IMR-90 (cell line): ENCODE measurements at regions not wholly inside any gene's neighbourhood (a gene's known extent, or its start where the extent isn't known, plus 50 kb on each side); places are given as distances from the start of the nearest gene placed in this dataset.

Source experiments
- ATAC-seq: fragments of 200-7000 bp; cut with Tn5 transposase; 2 replicates; pipeline ENCODE4 v1.9.1; 2020; ENCODE audit warnings: low read depth, mild to moderate bottlenecking, moderate library complexity
- BruUV-seq: library from RNA; stranded (reverse); fragments of 400-500 nt; replicated peaks from 2 replicates; lab custom pipeline; 2021; lab: Mats Ljungman, UMichigan
- CTCF ChIA-PET: fragments of 300-600 bp; formaldehyde crosslinking; extraction: SDS; loops from one replicate; lab custom pipeline; 2021; ENCODE audit warnings: antibody characterized with exemption; lab: Yijun Ruan, JAX
- POLR2A ChIA-PET: fragments of 300-600 bp; sonication (Branson Sonifier 250); formaldehyde crosslinking; loops from one replicate; lab custom pipeline; 2022; ENCODE audit warnings: antibody characterized with exemption; ENCODE audit not compliant: unreplicated experiment; lab: Charles Lee
- DNase-seq: peaks from one replicate; pipeline ENCODE4 v3.0.0; 2013
- H2AFZ ChIP-seq: replicated peaks from 2 replicates; pipeline ENCODE3; 2013; ENCODE audit warnings: low read length, mild to moderate bottlenecking; ENCODE audit not compliant: poor library complexity
- H2AK5ac ChIP-seq: 2 replicates; pipeline ENCODE4 v1.6.1; 2013; ENCODE audit warnings: low read depth, low read length, inconsistent platforms
- H2AK9ac ChIP-seq: replicated peaks from 2 replicates; pipeline ENCODE3; 2013; ENCODE audit warnings: mild to moderate bottlenecking, low read depth, low read length, moderate library complexity; ENCODE audit not compliant: poor library complexity
- H2BK120ac ChIP-seq: 2 replicates; pipeline ENCODE4 v1.6.1; 2013; ENCODE audit warnings: low read depth, low read length, inconsistent platforms
- H2BK15ac ChIP-seq: 3 replicates; pipeline ENCODE4 v1.6.1; 2013; ENCODE audit warnings: low read depth, low read length, inconsistent platforms
- H2BK20ac ChIP-seq: 2 replicates; pipeline ENCODE4 v1.6.1; 2013; ENCODE audit warnings: low read depth, mild to moderate bottlenecking, inconsistent platforms, low read length, moderate library complexity
- H2BK5ac ChIP-seq: 2 replicates; pipeline ENCODE4 v1.6.1; 2013; ENCODE audit warnings: mild to moderate bottlenecking, low read depth, low read length, inconsistent platforms; ENCODE audit not compliant: poor library complexity, severe bottlenecking
- H3K14ac ChIP-seq: replicated peaks from 2 replicates; pipeline ENCODE4 v1.6.1; 2013; ENCODE audit warnings: low read depth, low read length, inconsistent platforms
- H3K18ac ChIP-seq: 2 replicates; pipeline ENCODE4 v1.6.1; 2013; ENCODE audit warnings: low read depth, low read length, control low read depth
- H3K23ac ChIP-seq: 2 replicates; pipeline ENCODE4 v1.6.1; 2013; ENCODE audit warnings: low read depth, low read length, inconsistent platforms
- H3K27ac ChIP-seq: 2 replicates; pipeline ENCODE4 v1.5.1; 2013; ENCODE audit warnings: mild to moderate bottlenecking, control low read depth, low read length; ENCODE audit not compliant: insufficient read depth
- H3K27me3 ChIP-seq: 2 replicates; pipeline ENCODE4 v1.6.1; 2013; ENCODE audit warnings: low read length; ENCODE audit not compliant: control insufficient read depth, insufficient read depth
- H3K36me3 ChIP-seq: 2 replicates; pipeline ENCODE4 v1.6.1; 2013; ENCODE audit warnings: low read length, mixed read lengths; ENCODE audit not compliant: control insufficient read depth, insufficient read depth
- H3K4ac ChIP-seq: 2 replicates; pipeline ENCODE4 v1.6.1; 2013; ENCODE audit warnings: low read depth, low read length, inconsistent platforms
- H3K4me1 ChIP-seq: 2 replicates; pipeline ENCODE4 v1.6.1; 2013; ENCODE audit warnings: low read length, mixed read lengths; ENCODE audit not compliant: control insufficient read depth, insufficient read depth
- H3K4me2 ChIP-seq: 2 replicates; pipeline ENCODE4 v1.6.1; 2013; ENCODE audit warnings: low read depth, mild to moderate bottlenecking, control low read depth, low read length, moderate library complexity
- H3K4me3 ChIP-seq: 2 replicates; pipeline ENCODE4 v1.5.1; 2013; ENCODE audit warnings: low read depth, mild to moderate bottlenecking, control low read depth, low read length, moderate library complexity; ENCODE audit not compliant: insufficient read depth
- H3K56ac ChIP-seq: 2 replicates; pipeline ENCODE4 v1.6.1; 2013; ENCODE audit warnings: low read length, inconsistent platforms; ENCODE audit not compliant: insufficient read depth; ENCODE audit errors: extremely low read depth
- H3K79me1 ChIP-seq, 2 experiments: 2 replicates each; pipeline ENCODE4 v1.6.1; 2013; ENCODE audit warnings: low read length in 2 of 2, inconsistent platforms in 1 of 2, low read depth in 1 of 2
- H3K9ac ChIP-seq: 2 replicates; pipeline ENCODE4 v1.6.1; 2013; ENCODE audit warnings: low read depth, low read length, control low read depth
- H3K9me1 ChIP-seq: 2 replicates; pipeline ENCODE4 v1.6.1; 2013; ENCODE audit warnings: low read length, inconsistent platforms; ENCODE audit not compliant: insufficient read depth
- H3K9me3 ChIP-seq: 2 replicates; pipeline ENCODE4 v1.6.1; 2013; ENCODE audit warnings: low read length; ENCODE audit not compliant: control insufficient read depth, insufficient read depth
- H4K20me1 ChIP-seq: 2 replicates; pipeline ENCODE4 v1.6.1; 2013; ENCODE audit warnings: low read length, inconsistent platforms; ENCODE audit not compliant: insufficient read depth
- H4K5ac ChIP-seq: 2 replicates; pipeline ENCODE4 v1.6.1; 2013; ENCODE audit warnings: mild to moderate bottlenecking, low read depth, low read length, control low read depth
- H4K8ac ChIP-seq, 2 experiments: 2 replicates each; pipeline ENCODE4 v1.6.1; 2013; ENCODE audit warnings: low read depth in 2 of 2, low read length in 2 of 2, control low read depth in 1 of 2, inconsistent platforms in 1 of 2
- H4K91ac ChIP-seq: 2 replicates; pipeline ENCODE4 v1.6.1; 2013; ENCODE audit warnings: low read depth, low read length, inconsistent platforms; ENCODE audit not compliant: insufficient read depth
- BHLHE40 ChIP-seq: fragments of 150-350 bp; IDR thresholded peaks from 2 replicates; pipeline ENCODE4 v1.6.1; 2016; ENCODE audit warnings: mild to moderate bottlenecking, low read depth, low read length
- CEBPB ChIP-seq: IDR thresholded peaks from 2 replicates; pipeline ENCODE4 v1.6.1; 2012; ENCODE audit warnings: low read depth, low read length, improper control_type of control experiment
- CHD1 ChIP-seq: IDR thresholded peaks from 2 replicates; pipeline ENCODE4 v1.6.1; 2012; ENCODE audit warnings: low read depth, low read length, improper control_type of control experiment
- FOS ChIP-seq: fragments of 150-350 bp; IDR thresholded peaks from 2 replicates; pipeline ENCODE4 v1.6.1; 2016; ENCODE audit warnings: low read depth, low read length
- MAFK ChIP-seq: IDR thresholded peaks from 2 replicates; pipeline ENCODE4 v1.6.1; 2012; ENCODE audit warnings: low read depth, low read length, improper control_type of control experiment
- MAZ ChIP-seq: IDR thresholded peaks from 2 replicates; pipeline ENCODE4 v1.6.1; 2012; ENCODE audit warnings: low read depth, mild to moderate bottlenecking, low read length, improper control_type of control experiment, moderate library complexity, borderline replicate concordance
- MXI1 ChIP-seq: IDR thresholded peaks from 2 replicates; pipeline ENCODE4 v1.6.1; 2012; ENCODE audit warnings: low read depth, mild to moderate bottlenecking, low read length, moderate library complexity, borderline replicate concordance
- NFE2L2 ChIP-seq: fragments of 150-350 bp; IDR thresholded peaks from 2 replicates; pipeline ENCODE4 v1.6.1; 2016; ENCODE audit warnings: low read depth, mild to moderate bottlenecking, low read length
- POLR2A ChIP-seq: IDR thresholded peaks from 2 replicates; pipeline ENCODE4 v1.6.1; 2012; ENCODE audit warnings: mild to moderate bottlenecking, low read depth, low read length
- RAD21 ChIP-seq: IDR thresholded peaks from 2 replicates; pipeline ENCODE4 v1.6.1; 2012; ENCODE audit warnings: low read length, improper control_type of control experiment
- RCOR1 ChIP-seq: IDR thresholded peaks from 2 replicates; pipeline ENCODE4 v1.6.1; 2012; ENCODE audit warnings: mild to moderate bottlenecking, low read length, improper control_type of control experiment; ENCODE audit not compliant: insufficient replicate concordance
- RFX5 ChIP-seq: IDR thresholded peaks from 2 replicates; pipeline ENCODE4 v1.8.0; 2012; ENCODE audit warnings: low read depth, mild to moderate bottlenecking, low read length, moderate library complexity
- SMC3 ChIP-seq: fragments of 150-350 bp; IDR thresholded peaks from 2 replicates; pipeline ENCODE4 v1.6.1; 2016; ENCODE audit warnings: low read depth, mild to moderate bottlenecking, antibody characterized with exemption, low read length, moderate library complexity
- WGBS, 2 experiments: methylation state at CpG; one replicate each; pipeline versions ENCODE4 v1.1.5 to v1.1.7; 2013; ENCODE audit warnings: missing lambda C conversion rate in 2 of 2; ENCODE audit not compliant: insufficient read length in 1 of 2; ENCODE audit errors: extremely low coverage in 2 of 2; 5-methylcytosine and 5-hydroxymethylcytosine counted together
- dilution Hi-C: fragments of 300-500 bp; cut with HindIII; formaldehyde crosslinking; loops from one replicate; pipeline ENCODE4 v1.14.3; 2018; ENCODE audit warnings: low sequenced_read_pairs; ENCODE audit not compliant: unreplicated experiment
- in situ Hi-C: fragments of 300-500 bp; cut with MboI; formaldehyde crosslinking; loops from 3 replicates; pipeline ENCODE4 v1.14.3; 2019; ENCODE audit warnings: low sequenced_read_pairs, inconsistent platforms, mixed read lengths
- intact Hi-C: fragments of 100-400 bp; cut with micrococcal nuclease; formaldehyde crosslinking; loops from 2 replicates; pipeline ENCODE4 v1.10.0; 2022
- TF ChIP-seq, protein P1 (sequence below): conservative IDR thresholded peaks from 2 replicates; pipeline ENCODE4 v1.5.1; 2012; ENCODE audit warnings: mild to moderate bottlenecking, low read depth, low read length, improper control_type of control experiment
- TF ChIP-seq, protein P2 (sequence below): fragments of 150-350 bp; IDR thresholded peaks from 2 replicates; pipeline ENCODE4 v1.6.1; 2017; ENCODE audit warnings: mild to moderate bottlenecking, antibody characterized with exemption, low read length, low read depth
- TF ChIP-seq, protein P3 (sequence below): fragments of 150-350 bp; IDR thresholded peaks from 2 replicates; pipeline ENCODE4 v1.6.1; 2016; ENCODE audit warnings: low read depth, mild to moderate bottlenecking, low read length, moderate library complexity, borderline replicate concordance

DNA sequence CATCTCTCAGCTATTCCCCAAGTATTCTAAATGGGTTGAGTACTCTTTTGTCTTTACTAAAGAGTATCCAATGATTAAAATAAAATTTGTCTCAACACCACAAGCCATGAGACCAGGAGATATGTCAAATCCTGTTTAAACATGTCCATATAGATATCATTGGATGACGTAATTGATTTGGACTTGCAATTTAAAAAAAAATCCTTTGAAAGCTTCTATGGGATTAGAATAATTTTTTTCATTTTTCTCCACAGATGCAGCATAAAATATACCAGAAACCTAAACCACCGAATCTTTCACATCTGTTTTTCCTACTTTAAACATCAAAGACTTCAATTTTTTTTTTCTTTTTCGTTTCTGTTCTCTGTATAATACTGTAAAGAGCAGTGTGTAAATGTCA is 1022.3 kb downstream of the EPHA3 start:
- H3K9me1 ChIP-seq, result no peaks in the 10 kb centered on the region
- no peak overlapping the region for H3K23ac ChIP-seq
- ChIA-PET CTCF (no interaction called here), POLR2A (no interaction called here)
- H4K8ac ChIP-seq, result no peak overlapping the region
- H2AK9ac ChIP-seq, result no peak overlapping the region
- no peaks in the 10 kb centered on the region for H4K20me1 ChIP-seq
- H3K4me2 ChIP-seq, result no peak overlapping the region
- no peak overlapping the region for H3K4ac ChIP-seq
- no peak overlapping the region for H2BK20ac ChIP-seq
- intact Hi-C loops (no loop called here), dilution Hi-C loops (no loop called here), in situ Hi-C loops (no loop called here)
- H3K36me3 ChIP-seq, result no peaks in the 10 kb centered on the region
- no peak for TF ChIP-seq POLR2A
- TF ChIP-seq RCOR1, result no peak
- TF ChIP-seq, protein P1, sequence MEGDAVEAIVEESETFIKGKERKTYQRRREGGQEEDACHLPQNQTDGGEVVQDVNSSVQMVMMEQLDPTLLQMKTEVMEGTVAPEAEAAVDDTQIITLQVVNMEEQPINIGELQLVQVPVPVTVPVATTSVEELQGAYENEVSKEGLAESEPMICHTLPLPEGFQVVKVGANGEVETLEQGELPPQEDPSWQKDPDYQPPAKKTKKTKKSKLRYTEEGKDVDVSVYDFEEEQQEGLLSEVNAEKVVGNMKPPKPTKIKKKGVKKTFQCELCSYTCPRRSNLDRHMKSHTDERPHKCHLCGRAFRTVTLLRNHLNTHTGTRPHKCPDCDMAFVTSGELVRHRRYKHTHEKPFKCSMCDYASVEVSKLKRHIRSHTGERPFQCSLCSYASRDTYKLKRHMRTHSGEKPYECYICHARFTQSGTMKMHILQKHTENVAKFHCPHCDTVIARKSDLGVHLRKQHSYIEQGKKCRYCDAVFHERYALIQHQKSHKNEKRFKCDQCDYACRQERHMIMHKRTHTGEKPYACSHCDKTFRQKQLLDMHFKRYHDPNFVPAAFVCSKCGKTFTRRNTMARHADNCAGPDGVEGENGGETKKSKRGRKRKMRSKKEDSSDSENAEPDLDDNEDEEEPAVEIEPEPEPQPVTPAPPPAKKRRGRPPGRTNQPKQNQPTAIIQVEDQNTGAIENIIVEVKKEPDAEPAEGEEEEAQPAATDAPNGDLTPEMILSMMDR, result no peak
- TF ChIP-seq RFX5, result no peak
- no peak for TF ChIP-seq MAZ
- no peak for TF ChIP-seq BHLHE40
- no peak for TF ChIP-seq MXI1
- TF ChIP-seq MAFK, result no peak
- TF ChIP-seq RAD21, result no peak
- TF ChIP-seq, protein P2, sequence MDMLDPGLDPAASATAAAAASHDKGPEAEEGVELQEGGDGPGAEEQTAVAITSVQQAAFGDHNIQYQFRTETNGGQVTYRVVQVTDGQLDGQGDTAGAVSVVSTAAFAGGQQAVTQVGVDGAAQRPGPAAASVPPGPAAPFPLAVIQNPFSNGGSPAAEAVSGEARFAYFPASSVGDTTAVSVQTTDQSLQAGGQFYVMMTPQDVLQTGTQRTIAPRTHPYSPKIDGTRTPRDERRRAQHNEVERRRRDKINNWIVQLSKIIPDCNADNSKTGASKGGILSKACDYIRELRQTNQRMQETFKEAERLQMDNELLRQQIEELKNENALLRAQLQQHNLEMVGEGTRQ, result no peak
- no peak for TF ChIP-seq SMC3
- no peak for TF ChIP-seq CEBPB
- TF ChIP-seq, protein P3, sequence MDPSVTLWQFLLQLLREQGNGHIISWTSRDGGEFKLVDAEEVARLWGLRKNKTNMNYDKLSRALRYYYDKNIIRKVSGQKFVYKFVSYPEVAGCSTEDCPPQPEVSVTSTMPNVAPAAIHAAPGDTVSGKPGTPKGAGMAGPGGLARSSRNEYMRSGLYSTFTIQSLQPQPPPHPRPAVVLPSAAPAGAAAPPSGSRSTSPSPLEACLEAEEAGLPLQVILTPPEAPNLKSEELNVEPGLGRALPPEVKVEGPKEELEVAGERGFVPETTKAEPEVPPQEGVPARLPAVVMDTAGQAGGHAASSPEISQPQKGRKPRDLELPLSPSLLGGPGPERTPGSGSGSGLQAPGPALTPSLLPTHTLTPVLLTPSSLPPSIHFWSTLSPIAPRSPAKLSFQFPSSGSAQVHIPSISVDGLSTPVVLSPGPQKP, result no peak
- no peak for TF ChIP-seq CHD1
- TF ChIP-seq FOS, result no peak
- no peak for TF ChIP-seq NFE2L2
- no peaks in the 10 kb centered on the region for H3K79me1 ChIP-seq
- ATAC-seq (no peak), DNase-seq (no peak)
- no peaks in the 10 kb centered on the region for H3K9me3 ChIP-seq
- no peaks in the 10 kb centered on the region for H3K27me3 ChIP-seq
- no peak overlapping the region for H3K4me3 ChIP-seq
- no CpG with 5 or more reads among the region's 3 CpGs for WGBS, 2 experiments
- no peak overlapping the region for H4K5ac ChIP-seq
- no TSS peak for BruUV-seq
- H2BK120ac ChIP-seq, result no peak overlapping the region
- H2BK15ac ChIP-seq, result no peak overlapping the region
- H4K91ac ChIP-seq, result no peak overlapping the region
- H2AK5ac ChIP-seq, result no peak overlapping the region
- H3K27ac ChIP-seq, result no peak overlapping the region
- H2AFZ ChIP-seq, result no peak overlapping the region
- no peak overlapping the region for H3K56ac ChIP-seq
- H3K4me1 ChIP-seq, result no peaks in the 10 kb centered on the region
- no peak overlapping the region for H3K9ac ChIP-seq
- H2BK5ac ChIP-seq, result no peak overlapping the region
- H3K18ac ChIP-seq, result no peak overlapping the region
- no peak overlapping the region for H3K14ac ChIP-seq
